Activated naive CD4-positive, alpha-beta T cell treated with anti-CD3 and anti-CD28 coated beads, Interleukin-2, amount 50 U/mL, for 24 hours (primary cell): ENCODE measurements at regions not wholly inside any gene's neighbourhood (a gene's known extent, or its start where the extent isn't known, plus 50 kb on each side); places are given as distances from the start of the nearest gene placed in this dataset.

Experiments
- H3K27ac Mint-ChIP-seq: one replicate; pipeline ENCODE4 v1.8.0; 2021; ENCODE audit warnings: mild to moderate bottlenecking, mixed read lengths
- H3K27me3 Mint-ChIP-seq: one replicate; pipeline ENCODE4 v1.8.0; 2021; ENCODE audit warnings: mixed read lengths
- H3K36me3 Mint-ChIP-seq: one replicate; pipeline ENCODE4 v1.8.0; 2021; ENCODE audit warnings: mixed read lengths
- H3K4me1 Mint-ChIP-seq: one replicate; pipeline ENCODE4 v1.8.0; 2021; ENCODE audit warnings: mixed read lengths
- H3K4me3 Mint-ChIP-seq: one replicate; pipeline ENCODE4 v1.8.0; 2021; ENCODE audit warnings: mild to moderate bottlenecking, mixed read lengths
- H3K9me3 Mint-ChIP-seq: one replicate; pipeline ENCODE4 v1.8.0; 2021; ENCODE audit warnings: mixed read lengths

GRCh38 chr20:4076033-4076432 is 60.7 kb upstream of the RNF24 start:
- H3K4me3 Mint-ChIP-seq: no peak overlapping the region
- no peaks in the 10 kb centered on the region for H3K36me3 Mint-ChIP-seq
- H3K9me3 Mint-ChIP-seq: no peaks in the 10 kb centered on the region
- H3K27ac Mint-ChIP-seq: no peak overlapping the region
- peaks cover 11% of the 10 kb centered on the region for H3K4me1 Mint-ChIP-seq
- no peaks in the 10 kb centered on the region for H3K27me3 Mint-ChIP-seq

GRCh38 chr20:4074877-4075455 is 59.6 kb upstream of the RNF24 start:
- no peaks in the 10 kb centered on the region for H3K9me3 Mint-ChIP-seq
- no peaks in the 10 kb centered on the region for H3K36me3 Mint-ChIP-seq
- H3K4me3 Mint-ChIP-seq: no peak overlapping the region
- H3K27me3 Mint-ChIP-seq: no peaks in the 10 kb centered on the region
- no peak overlapping the region for H3K27ac Mint-ChIP-seq
- peaks cover 11% of the 10 kb centered on the region for H3K4me1 Mint-ChIP-seq

DNA sequence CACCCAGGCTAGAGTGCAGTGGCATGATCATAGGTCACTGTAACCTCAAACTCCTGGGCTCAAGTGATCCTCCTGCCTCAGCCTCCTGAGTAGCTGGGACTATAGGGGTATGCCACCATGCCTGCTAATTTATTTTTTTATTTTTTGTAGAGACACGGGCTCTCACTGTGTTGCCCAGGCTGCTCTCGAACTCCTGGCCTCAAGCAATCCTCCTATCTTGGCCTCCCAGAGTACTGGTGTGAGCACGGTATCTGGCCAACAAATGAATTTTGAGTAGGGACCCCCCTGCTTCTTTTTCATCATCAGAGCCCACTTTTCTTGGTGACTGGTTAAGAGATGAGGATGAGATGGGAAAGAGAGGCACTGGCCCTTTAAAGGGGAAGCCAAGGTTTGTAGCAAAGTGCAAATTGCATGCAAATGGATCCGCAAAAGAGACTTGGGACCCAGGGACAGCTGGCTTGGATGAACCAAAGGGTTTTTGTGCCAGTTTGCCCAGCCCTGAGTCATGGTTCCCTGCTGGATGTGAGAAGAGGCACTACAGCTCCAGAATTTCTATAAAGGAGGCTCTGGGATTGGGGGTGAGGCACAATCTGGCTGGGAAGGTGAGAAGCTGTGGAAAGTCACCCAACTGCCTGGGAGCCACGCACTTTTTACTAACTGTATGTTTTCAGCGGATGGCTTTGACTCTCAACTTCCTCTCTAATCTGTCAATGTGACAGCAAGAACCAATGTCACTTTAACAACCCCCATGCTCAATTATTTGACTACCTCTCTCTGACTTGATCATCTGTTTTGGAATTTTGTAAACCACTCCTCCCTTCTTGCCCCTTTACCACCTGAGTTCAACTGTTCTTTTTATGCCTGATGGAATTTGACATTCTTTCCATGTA is 58.7 kb upstream of the RNF24 start:
- H3K4me3 Mint-ChIP-seq: no peak overlapping the region
- H3K9me3 Mint-ChIP-seq: no peaks in the 10 kb centered on the region
- H3K27me3 Mint-ChIP-seq: no peaks in the 10 kb centered on the region
- H3K36me3 Mint-ChIP-seq: no peaks in the 10 kb centered on the region
- no peak overlapping the region for H3K27ac Mint-ChIP-seq
- H3K4me1 Mint-ChIP-seq: peaks cover 11% of the 10 kb centered on the region

GRCh38 chr20:4071178-4071693 is 55.9 kb upstream of the RNF24 start:
- no peaks in the 10 kb centered on the region for H3K36me3 Mint-ChIP-seq
- H3K4me3 Mint-ChIP-seq: no peak overlapping the region
- H3K27me3 Mint-ChIP-seq: no peaks in the 10 kb centered on the region
- no peaks in the 10 kb centered on the region for H3K4me1 Mint-ChIP-seq
- peak overlapping the region; percentile 19 for H3K27ac Mint-ChIP-seq
- H3K9me3 Mint-ChIP-seq: no peaks in the 10 kb centered on the region

DNA sequence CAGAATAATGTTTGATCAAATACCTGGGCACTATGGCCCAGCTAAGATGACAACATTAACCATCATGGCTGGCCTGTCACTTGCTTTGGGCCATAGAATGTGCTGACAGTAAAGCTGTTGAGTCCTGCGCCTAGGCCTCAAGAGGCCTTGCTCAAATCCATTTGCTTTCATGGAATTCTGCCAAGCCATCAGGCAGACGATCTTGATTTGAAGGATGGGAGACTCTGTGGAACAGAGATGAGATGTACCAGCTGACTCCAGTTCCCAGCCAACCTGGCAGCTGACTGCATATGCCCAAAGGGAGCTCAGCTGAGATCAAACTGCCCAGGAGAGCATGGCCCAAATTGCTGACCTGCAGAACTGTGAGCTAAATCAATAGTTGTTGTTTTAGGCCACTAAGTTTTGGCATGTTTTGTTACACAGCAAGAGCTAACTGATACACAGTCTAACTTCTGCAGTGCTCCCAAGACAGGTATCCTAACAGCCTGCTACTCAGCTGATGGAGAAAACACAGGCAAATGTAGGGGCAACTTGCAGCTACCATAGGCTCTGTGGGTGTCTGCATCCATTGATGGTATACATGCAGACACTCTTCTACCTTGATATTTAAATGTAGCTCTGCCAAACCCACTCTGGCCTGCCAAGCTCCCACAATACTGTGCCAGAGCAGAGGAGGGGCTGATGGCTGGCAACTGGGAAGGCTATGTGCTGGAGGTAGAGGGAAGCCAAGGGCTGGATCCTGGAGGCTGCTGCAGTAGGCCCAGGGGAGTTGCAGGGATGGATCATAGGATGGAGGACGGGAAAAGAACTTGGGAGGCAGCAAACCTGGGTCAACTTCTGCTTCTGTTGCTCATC is 55.2 kb upstream of the RNF24 start:
- Mint-ChIP-seq H3K36me3 (no peaks in the 10 kb centered on the region), H3K4me1 (peaks cover 4% of the 10 kb centered on the region), H3K27me3 (no peaks in the 10 kb centered on the region), H3K4me3 (no peak overlapping the region), H3K9me3 (no peaks in the 10 kb centered on the region), H3K27ac (no peak overlapping the region)

DNA sequence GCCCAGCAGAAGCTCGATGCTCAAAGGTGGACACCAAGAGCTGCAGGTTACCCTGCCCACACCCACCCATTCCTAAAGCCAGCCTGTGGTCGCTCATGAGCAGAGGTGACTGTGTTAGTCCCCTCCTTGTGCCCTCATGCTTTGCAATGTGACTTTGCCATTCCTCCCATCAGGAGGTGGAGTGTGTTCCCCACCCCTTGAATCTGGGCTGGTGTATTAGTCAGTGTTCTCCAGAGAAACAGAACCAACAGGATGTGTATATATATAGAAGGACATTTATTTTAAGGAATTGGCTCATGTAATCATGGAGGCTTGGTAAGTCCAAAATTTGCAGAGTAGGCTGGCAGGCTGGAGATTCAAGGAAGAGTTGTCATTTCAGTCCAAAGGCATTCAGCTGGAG is 54.4 kb upstream of the RNF24 start:
- no peaks in the 10 kb centered on the region for H3K36me3 Mint-ChIP-seq
- peaks cover 11% of the 10 kb centered on the region for H3K4me1 Mint-ChIP-seq
- H3K27ac Mint-ChIP-seq: no peak overlapping the region
- H3K27me3 Mint-ChIP-seq: no peaks in the 10 kb centered on the region
- no peak overlapping the region for H3K4me3 Mint-ChIP-seq
- no peaks in the 10 kb centered on the region for H3K9me3 Mint-ChIP-seq

- Mint-ChIP-seq H3K27ac (no peak overlapping the region), H3K4me3 (no peak overlapping the region), H3K9me3 (no peaks in the 10 kb centered on the region), H3K4me1 (peaks cover 11% of the 10 kb centered on the region), H3K27me3 (no peaks in the 10 kb centered on the region), H3K36me3 (no peaks in the 10 kb centered on the region)
Observed at GRCh38 chr20:4068708-4069107, 53.4 kb upstream of the RNF24 start.

DNA sequence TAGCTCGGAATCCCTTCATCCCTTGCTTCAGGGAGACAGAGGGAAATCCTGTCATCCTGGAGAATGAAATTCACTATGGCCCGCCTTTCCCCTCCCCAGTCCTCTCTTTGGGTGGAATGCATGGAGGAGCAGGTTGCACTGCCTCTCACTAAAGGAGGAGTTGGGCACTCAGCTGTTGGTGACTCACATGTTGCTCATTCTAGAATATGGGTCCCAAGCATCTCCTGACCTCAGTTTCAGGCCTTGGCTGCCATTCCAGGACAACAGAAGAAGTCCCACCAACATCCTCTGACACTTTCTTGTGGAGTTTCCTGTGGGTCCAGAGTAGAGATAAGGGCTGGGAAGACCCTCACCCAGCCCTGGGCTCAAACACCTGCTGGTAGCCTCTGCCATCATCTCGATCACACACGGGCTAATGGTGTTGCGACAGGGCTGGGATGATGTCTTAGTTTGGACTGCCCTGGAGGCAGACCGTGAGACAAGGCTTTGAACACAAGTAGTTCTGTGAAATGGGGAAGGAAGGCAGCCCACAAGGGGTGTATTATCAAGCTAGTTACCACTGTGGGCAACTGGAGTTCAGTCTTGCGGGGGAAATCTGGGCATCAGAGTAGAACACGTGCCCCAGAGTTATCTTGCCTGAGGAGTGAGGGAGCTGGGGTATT is 52.4 kb upstream of the RNF24 start:
- H3K4me1 Mint-ChIP-seq: peaks cover 11% of the 10 kb centered on the region
- H3K27me3 Mint-ChIP-seq: no peaks in the 10 kb centered on the region
- no peaks in the 10 kb centered on the region for H3K36me3 Mint-ChIP-seq
- no peak overlapping the region for H3K27ac Mint-ChIP-seq
- H3K9me3 Mint-ChIP-seq: no peaks in the 10 kb centered on the region
- H3K4me3 Mint-ChIP-seq: no peak overlapping the region

DNA sequence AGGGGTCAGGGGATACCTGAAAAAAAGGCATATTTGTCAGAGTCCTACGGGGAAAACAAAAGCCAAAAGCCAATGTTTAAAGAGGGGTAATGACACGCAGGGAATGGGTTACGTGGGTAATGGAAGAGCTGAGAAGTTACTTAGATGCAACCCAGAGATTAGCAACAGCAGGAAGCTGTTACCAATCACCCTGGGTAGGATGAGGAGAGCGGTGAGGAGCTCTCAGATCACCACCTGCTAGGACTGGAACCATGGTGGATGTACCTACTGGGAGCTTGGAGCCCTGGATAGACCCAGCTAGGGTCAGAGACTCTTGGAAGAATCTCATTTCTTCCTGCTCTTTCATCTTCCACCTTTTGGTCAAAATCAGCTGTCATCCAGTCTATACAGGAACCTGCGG is 51.2 kb upstream of the RNF24 start:
- Mint-ChIP-seq H3K9me3 (no peaks in the 10 kb centered on the region), H3K27me3 (no peaks in the 10 kb centered on the region), H3K27ac (no peak overlapping the region), H3K4me3 (no peak overlapping the region), H3K4me1 (peaks cover 11% of the 10 kb centered on the region), H3K36me3 (no peaks in the 10 kb centered on the region)

- Mint-ChIP-seq H3K36me3 (no peaks in the 10 kb centered on the region), H3K9me3 (no peaks in the 10 kb centered on the region), H3K4me3 (no peak overlapping the region), H3K27ac (no peak overlapping the region), H3K4me1 (peaks cover 11% of the 10 kb centered on the region), H3K27me3 (no peaks in the 10 kb centered on the region)
Observed at GRCh38 chr20:4065391-4065844, 50.1 kb upstream of the RNF24 start.
